ENCODE measurements at regions not wholly inside any gene's neighbourhood (a gene's known extent, or its start where the extent isn't known, plus 50 kb on each side); places are given as distances from the start of the nearest gene placed in this dataset.
A peak's percentile ranks its signal among the peaks of the same experiment; 100 is the strongest.

DNA sequence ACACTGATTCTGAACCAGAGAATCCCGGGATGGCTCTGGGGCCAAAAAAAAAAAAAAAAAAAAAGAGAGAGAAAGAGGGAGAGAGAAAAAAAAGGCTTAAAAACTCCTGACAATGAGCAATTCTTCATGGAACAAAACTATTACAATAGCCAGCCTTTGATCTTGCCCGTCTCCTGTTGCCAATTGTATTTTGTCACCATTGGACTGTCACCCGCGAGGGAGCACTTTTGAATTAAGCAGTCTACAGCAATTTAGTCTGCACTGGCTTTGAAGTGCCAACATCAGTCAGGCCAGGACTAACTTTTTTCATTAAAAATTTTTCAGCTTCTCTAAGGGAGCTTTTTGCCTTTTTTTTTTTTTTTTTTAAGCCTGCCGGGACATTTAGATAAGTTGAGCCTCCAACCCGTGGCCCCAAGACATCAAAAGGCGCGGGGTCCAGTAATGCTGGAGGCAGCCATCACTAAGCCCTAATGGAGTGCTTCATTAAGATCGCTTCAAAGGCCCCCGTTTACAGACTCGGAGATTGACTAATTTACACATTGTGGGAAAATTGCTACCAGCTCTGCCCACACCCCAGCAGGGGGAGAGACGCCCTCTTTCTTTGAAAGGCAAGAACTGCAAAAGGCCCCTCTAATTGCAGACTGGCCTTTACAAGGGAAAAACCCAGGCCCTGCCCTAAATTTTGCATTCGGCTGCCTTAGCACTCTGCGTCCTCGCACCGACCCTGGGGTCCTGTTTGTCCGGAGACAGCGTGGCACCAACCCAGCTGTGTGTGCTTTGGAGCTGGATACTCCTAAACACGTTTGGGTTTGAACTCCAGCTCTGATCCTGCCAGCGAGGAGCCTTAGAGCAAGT is 98.1 kb upstream of the MSX1 start:
- intact Hi-C loops (cut with micrococcal nuclease): loop anchor here (1.0 kb wide), 1 partner anchor 273 kb away; no protein-coding TSS in a partner anchor
- CTCF ChIA-PET (ENCODE audit: low intra/inter-chr PET ratio): interaction anchor here (0.6 to 0.8 kb wide), 2 partner anchors 13 to 273 kb away, joined by 3 to 4 read pairs; no protein-coding TSS in a partner anchor
- no peak overlapping the region for H2AFZ ChIP-seq (ENCODE audit: low read depth, low read length)
- H3K36me3 ChIP-seq (ENCODE audit: control insufficient read depth, insufficient read depth, low read length): no peaks in the 10 kb centered on the region
- in situ Hi-C loops (cut with MboI): no loop called here
- H3K9ac ChIP-seq (ENCODE audit: insufficient read depth in 1 of 2, low read depth in 2 of 2, low read length in 2 of 2): no peak overlapping the region; a peak in 1 of 4 replicates
- H3K4me2 ChIP-seq (ENCODE audit: insufficient read depth, low read length): no peak overlapping the region
- ATAC-seq: peak; percentile 84
- DNase-seq (ENCODE audit: extremely low read depth in 1 of 4, low spot score in 3 of 4): peak; percentile 15 to 47 (median 30)
- POLR2A ChIA-PET: interaction anchor here (1.0 to 1.1 kb wide), 2 partner anchors 14 kb away, joined by 3 read pairs; no protein-coding TSS in a partner anchor
- H3K27ac ChIP-seq (ENCODE audit: extremely low read depth, low read depth, low read length): no peak overlapping the region
- TF ChIP-seq RAD21 (CRISPR knock-in tag; conservative IDR thresholded peaks at IDR 0.05 in 1 of 2, IDR thresholded peaks at IDR 0.05 in 1 of 2) (peak in 1 of 2 experiments; percentile 53; a peak in 3 of 4 replicates), NUFIP1 (IDR thresholded peaks at IDR 0.05; ENCODE audit: partially characterized antibody) (no peak), EP300 (IDR thresholded peaks at IDR 0.05; ENCODE audit: low read length) (no peak), ZNF280B (CRISPR knock-in tag; IDR thresholded peaks at IDR 0.05) (no peak)
- TF ChIP-seq, protein P1, sequence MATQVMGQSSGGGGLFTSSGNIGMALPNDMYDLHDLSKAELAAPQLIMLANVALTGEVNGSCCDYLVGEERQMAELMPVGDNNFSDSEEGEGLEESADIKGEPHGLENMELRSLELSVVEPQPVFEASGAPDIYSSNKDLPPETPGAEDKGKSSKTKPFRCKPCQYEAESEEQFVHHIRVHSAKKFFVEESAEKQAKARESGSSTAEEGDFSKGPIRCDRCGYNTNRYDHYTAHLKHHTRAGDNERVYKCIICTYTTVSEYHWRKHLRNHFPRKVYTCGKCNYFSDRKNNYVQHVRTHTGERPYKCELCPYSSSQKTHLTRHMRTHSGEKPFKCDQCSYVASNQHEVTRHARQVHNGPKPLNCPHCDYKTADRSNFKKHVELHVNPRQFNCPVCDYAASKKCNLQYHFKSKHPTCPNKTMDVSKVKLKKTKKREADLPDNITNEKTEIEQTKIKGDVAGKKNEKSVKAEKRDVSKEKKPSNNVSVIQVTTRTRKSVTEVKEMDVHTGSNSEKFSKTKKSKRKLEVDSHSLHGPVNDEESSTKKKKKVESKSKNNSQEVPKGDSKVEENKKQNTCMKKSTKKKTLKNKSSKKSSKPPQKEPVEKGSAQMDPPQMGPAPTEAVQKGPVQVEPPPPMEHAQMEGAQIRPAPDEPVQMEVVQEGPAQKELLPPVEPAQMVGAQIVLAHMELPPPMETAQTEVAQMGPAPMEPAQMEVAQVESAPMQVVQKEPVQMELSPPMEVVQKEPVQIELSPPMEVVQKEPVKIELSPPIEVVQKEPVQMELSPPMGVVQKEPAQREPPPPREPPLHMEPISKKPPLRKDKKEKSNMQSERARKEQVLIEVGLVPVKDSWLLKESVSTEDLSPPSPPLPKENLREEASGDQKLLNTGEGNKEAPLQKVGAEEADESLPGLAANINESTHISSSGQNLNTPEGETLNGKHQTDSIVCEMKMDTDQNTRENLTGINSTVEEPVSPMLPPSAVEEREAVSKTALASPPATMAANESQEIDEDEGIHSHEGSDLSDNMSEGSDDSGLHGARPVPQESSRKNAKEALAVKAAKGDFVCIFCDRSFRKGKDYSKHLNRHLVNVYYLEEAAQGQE (IDR thresholded peaks at IDR 0.05; ENCODE audit: borderline replicate concordance): 0 out of 2 replicates have a peak, but pooled peaks have one; percentile 16
- TF ChIP-seq, protein P1 (CRISPR knock-in tag; IDR thresholded peaks at IDR 0.05; ENCODE audit: low read depth): no peak
- TF ChIP-seq, protein P2, sequence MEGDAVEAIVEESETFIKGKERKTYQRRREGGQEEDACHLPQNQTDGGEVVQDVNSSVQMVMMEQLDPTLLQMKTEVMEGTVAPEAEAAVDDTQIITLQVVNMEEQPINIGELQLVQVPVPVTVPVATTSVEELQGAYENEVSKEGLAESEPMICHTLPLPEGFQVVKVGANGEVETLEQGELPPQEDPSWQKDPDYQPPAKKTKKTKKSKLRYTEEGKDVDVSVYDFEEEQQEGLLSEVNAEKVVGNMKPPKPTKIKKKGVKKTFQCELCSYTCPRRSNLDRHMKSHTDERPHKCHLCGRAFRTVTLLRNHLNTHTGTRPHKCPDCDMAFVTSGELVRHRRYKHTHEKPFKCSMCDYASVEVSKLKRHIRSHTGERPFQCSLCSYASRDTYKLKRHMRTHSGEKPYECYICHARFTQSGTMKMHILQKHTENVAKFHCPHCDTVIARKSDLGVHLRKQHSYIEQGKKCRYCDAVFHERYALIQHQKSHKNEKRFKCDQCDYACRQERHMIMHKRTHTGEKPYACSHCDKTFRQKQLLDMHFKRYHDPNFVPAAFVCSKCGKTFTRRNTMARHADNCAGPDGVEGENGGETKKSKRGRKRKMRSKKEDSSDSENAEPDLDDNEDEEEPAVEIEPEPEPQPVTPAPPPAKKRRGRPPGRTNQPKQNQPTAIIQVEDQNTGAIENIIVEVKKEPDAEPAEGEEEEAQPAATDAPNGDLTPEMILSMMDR (IDR thresholded peaks at IDR 0.05 in 2 of 3, conservative IDR thresholded peaks at IDR 0.05 in 1 of 3; ENCODE audit: insufficient read depth in 2 of 3, low read depth in 1 of 3, low read length in 3 of 3): peak; percentile 58 to 71 (median 66)
- FAIRE-seq: no peak
- H3K4me3 ChIP-seq: no peak overlapping the region
- H3K27me3 ChIP-seq (ENCODE audit: control insufficient read depth in 2 of 2, insufficient read depth in 2 of 2, low read length in 2 of 2): peaks cover 51 to 88% of the 10 kb centered on the region in 2 experiments
- H3K4me1 ChIP-seq (replicated peaks in 1 of 2; ENCODE audit: control insufficient read depth in 2 of 2, insufficient read depth in 2 of 2, low read length in 2 of 2): no peaks in the 10 kb centered on the region
- no peaks in the 10 kb centered on the region for H3K9me1 ChIP-seq (ENCODE audit: control insufficient read depth, insufficient read depth, low read length)
- peaks cover 17% of the 10 kb centered on the region; the same call in 1 of the 2 replicates for H4K20me1 ChIP-seq (replicated peaks; ENCODE audit: control insufficient read depth, insufficient read depth, low read length)
- no TSS peak for BruUV-seq (replicated peaks)
- H3K9me3 ChIP-seq (replicated peaks; ENCODE audit: control insufficient read depth, insufficient read depth, low read depth, low read length): no peaks in the 10 kb centered on the region
- H3K79me2 ChIP-seq (ENCODE audit: control insufficient read depth, insufficient read depth, low read length): no peaks in the 10 kb centered on the region
- WGBS (ENCODE audit: insufficient coverage, low coverage, missing lambda C conversion rate): 4% methylated on average over 20 of the region's 20 CpGs

Measured in K562 (cell line).